ENCODE measurements at regions not wholly inside any gene's neighbourhood (a gene's known extent, or its start where the extent isn't known, plus 50 kb on each side); places are given as distances from the start of the nearest gene placed in this dataset.

DNA sequence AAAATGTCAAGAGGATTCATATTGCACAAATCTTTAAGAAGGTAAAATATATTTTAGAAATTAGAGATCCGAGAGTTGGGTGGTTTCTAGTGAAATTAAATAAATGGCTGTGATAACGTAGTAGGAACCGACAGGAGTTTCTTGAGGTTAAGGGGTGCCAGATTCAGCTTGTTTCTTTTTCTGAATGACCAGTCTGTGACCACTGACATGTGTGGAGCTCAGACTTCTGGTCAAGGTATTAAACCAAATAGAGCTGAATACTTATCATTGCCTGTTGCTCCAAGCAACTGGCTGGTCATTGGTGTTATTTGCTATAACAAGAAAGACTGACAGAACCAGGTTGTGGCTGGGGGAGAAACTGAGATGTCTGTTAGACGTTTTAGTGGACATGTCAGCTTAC is 408.2 kb upstream of the HS6ST1 start:
- no peak for DNase-seq (ENCODE audit: low spot score)

DNA sequence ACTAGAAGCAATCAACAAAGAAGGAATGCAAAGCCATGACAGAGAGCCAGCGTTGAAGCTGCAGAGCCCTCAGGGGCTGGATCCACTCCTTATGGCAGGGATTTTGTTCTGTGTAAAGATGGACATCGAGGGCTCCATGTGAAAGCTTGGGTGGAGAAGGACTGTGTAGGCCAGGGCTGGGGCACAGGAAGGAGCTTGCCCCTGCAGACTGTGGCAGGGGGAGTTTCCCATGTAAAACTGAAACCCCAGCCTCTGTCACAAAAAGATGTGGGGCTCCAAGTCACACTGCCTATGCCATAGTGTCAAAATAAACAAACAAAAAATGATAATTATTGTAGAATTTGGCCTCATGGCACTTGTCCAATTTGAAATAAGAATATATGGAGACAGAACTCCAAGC is 408.7 kb upstream of the HS6ST1 start:
- peak; percentile 22 for DNase-seq (ENCODE audit: low spot score)

DNA sequence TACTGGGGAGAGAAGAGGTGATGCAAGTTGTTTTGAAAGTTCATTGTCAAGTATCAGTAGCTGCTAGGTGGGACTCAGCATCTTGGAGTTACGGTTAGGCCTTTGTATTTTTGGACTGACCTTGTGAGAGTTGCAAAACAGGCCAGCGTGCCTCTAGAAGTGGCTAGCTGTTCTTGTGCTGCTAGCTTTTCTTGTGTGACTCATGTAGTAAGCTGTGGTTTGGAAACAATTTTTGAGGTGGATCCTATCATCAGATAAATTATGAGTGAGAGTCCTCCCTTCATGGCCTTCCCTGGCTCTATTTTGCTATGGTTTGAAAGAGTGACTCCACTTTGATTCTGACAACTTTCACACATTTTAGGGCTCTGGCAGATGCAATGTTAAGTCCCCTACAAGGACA is 409.2 kb upstream of the HS6ST1 start:
- peak; percentile 44 for DNase-seq (ENCODE audit: low spot score)

DNA sequence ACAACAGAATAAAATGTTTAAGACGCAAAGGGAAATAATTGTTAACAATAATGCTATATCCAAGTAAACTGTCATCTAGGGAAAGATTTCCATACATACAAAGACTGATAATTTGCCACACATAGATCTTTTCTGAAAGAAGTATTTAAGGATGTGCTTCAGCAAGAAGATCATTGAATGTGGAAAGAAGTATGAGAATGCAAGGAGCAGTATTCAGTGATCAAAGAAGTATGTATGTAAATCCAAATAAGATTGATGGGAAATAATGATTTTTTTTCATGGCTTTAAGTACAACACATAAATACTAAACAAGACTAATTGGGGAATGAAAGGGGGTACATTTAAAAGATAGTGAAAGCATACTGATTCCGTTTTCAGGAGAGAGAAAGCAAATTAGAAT is 410.4 kb upstream of the HS6ST1 start:
- DNase-seq (ENCODE audit: low spot score) = no peak

DNA sequence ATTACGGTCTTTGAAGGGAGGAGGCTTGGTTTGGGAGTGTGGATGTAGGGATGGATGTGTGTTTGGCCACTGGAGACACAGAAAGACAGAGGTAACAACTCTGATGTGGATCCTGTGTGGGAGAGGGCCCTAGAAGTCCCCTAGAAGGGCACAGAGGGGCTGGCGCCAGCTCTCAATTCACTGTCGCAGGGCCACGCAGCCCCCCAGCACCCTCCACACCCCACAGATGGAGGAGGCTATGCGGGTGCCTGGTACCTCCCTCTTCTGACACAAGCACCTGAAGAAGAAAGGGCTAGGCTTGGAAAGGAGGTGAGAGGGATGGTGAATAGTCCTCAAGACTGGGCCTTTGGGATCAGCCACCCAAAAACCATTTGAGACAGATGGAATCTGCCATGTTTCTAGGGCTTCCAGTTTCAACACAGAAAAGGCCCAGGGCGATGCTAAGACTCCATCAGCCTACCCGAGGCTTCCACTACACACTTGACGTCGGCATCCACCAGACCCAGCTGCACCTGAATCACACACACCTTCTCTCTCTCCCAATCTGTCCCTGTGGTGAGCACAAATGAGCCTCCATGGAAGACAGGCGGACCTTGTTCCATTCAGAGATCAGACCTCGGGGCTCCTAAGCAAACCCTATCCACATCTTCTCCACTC is 413.5 kb upstream of the HS6ST1 start:
- DNase-seq (ENCODE audit: low spot score) = no peak

DNA sequence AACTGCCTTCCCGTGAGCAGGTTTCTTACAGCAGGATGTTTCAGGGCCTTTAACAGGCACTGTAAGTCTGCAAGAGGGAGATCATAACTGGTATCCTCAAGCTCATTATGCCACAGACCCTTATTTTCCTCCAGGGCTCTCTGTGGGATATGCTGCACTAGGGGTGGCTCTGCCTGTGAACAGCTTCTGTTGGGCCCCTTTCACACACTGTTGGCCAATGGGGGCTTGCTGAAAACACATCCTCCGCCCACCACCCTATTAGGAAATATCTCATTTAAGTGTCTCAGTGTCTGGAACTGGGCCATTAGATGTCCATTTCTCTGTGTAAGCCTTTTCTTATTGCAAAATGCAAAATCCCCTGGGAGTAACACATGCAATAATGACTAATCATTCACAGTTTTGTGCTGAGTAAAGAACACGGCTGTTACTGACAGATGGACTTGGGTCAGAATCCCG is 414.3 kb upstream of the HS6ST1 start:
- DNase-seq (ENCODE audit: low spot score) = no peak

DNA sequence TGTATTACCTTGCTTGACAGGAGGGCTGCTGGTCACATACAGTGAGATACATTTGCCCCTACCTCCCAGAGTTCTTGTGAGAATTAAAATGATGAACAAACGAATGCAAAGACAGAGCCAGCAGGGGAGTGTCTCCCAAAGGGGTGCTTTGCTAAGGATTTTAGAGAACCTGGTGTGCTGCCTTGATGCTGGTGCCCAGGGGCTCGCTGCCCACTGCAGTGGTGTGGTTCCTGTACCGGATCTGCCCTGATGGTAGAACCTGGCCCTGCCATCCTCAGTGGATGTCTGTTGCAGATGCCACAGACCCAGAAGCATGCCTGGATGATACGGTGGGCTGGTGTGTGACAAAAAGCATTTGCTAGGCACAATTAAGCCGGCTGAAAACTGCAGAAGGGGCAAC is 414.8 kb upstream of the HS6ST1 start:
- DNase-seq (ENCODE audit: low spot score) = no peak

DNA sequence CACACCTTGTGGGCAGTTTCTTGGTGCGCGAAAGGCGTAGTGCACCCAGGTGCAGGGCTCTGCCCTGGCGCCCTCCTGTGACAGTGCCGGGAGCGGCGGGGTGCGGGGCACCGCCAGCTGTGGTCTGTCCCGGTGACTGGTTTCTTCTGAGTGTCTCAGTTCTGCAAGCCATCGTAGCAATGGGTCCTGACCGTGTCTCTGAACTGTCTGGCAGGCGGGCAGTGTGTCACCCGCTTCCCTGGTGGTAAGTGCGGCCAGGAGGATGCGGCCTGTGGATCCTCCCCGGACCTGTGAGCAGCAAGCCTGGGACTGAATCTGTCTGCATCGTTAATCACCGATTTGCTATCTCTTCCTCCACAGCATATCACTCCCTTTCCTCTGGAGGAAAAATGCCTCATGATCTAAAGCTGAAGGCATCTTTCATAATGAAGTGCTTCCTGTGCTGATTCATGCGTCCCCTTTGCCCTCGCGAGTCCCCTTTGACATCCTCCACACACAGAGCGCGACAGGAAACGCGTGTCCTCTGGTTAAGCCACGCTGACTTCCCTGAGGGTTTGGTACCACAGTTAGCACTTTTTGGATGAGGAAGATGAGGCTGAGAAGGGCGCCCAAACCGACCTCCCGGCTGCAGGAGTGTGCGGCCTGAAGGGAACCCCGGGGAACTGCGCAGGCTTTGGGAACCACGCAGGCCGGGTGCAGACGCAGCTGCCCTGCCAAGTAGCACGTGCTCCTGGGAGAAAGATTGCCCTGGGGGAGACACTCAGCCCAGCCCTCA is 416.0 kb upstream of the HS6ST1 start:
- peak; percentile 31 for DNase-seq (ENCODE audit: low spot score)

DNA sequence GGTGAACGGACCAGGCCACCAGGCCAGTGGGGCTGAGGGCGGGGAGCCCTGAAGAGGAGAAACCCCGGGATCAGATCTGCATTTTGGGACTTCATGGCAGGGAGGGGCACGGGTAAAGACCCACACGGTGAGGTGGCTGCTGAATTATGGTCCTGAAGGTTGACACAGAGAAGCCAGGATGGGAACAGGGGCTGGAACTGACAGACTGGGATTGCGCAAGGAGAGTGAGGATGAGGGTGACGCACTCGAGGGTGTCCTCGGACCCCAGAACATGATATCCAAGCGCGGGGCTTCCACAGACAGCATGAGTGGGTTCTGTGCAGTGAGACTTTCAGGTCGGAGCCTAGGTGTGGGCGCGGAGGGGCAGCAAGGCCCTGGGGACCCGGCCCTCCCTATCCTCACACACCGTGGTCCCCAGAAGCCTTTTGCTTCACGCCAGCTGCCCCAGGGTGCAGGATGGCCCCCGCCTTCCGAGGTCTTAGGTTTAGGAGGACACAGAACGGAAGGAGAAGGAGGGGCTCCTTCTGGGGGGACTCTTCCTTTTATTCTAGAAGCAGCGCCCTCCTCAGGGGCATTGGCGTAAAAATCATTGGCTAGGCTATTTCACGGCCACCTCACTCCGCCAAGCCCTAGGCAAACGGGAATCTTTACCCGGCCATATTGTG is 416.8 kb upstream of the HS6ST1 start:
- no peak for DNase-seq (ENCODE audit: low spot score)

DNA sequence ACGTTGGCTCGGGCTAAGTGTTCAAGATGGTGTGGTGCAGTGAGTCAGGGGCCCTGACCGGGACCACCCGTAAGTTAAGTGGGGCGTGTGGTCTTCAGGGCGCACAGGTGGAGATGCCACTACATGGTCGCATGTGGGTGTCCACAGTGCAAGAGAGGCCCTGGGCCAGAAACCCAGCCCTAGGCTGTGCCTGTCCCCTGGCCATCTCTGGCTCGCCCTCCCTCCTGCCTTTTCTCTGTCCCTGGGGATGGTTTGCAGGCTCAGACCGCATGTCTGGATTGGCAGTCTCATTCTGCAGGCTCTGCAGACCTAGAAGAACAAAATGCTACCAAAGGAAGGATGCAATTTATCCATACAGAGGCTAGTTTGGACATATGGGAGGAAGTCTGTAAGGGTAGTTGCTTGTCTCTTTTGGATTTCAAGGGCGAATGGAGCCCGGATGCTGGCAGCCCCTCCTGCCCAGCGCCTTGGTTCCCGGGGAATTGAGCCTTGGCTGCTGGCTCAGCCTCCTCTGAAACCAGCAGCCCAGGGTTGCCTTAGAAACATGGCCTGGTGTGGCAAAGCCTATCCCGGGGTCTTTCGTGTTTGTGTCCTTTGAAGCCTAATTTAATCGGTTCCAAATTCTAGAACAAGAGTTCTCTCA is 417.5 kb upstream of the HS6ST1 start:
- DNase-seq (ENCODE audit: low spot score) = no peak

DNA sequence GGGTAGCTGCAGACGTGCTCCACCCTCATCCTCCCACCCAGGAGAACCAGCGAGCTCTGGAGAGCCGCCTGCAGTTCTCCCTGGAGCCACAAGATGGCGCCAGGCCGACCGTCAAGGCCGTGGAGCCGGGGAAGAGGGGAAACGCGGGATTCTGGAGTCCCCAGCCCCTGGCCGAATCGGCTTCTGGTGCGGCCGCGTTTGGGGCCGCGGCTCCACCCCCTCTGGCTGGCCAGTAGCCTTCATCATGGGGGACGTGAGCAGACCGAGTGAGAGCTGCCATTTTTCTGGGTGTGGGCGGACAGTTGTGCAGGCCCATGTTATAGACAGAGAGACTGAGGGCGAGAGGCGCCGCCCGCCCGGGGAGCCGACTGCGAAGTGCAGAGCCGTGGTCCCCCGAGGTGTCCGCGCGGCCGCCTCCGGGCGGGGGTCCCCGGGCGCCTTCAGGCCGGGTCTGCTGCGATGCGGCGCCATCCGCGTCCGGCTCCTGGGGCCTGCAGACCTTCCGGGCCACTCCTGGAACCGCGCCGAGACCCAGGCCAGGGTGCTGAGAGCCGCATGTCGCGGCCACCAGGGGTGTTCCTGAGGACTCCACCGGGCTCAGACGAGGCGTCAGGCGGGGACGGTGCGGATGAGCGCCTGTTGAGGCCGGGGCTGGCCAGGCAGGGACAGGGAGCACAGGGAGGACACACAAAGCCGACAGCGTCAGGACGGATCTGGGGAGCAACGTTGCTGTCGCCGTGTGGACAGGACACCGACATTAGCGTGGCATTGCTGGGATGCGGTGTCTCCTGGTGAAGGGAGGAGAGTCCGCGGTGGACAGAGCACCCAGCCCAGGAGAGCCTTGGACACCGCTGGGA is 418.2 kb upstream of the HS6ST1 start:
- peak; percentile 71 for DNase-seq (ENCODE audit: low spot score)

DNA sequence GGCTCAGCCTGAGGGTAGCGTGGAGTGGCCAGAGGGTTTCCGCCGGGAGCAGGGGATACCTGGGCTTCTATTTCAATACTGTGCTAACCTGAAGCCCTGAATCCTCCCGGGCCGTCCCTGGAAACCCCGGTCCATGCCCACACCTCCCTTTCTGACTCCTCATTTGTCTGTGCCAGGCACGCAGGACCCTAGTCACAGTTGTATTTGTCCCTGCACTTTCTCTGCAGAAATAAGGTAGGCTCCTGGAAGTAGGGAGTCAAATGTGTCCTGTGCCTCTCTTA is 418.8 kb upstream of the HS6ST1 start:
- no peak for DNase-seq (ENCODE audit: low spot score)

DNA sequence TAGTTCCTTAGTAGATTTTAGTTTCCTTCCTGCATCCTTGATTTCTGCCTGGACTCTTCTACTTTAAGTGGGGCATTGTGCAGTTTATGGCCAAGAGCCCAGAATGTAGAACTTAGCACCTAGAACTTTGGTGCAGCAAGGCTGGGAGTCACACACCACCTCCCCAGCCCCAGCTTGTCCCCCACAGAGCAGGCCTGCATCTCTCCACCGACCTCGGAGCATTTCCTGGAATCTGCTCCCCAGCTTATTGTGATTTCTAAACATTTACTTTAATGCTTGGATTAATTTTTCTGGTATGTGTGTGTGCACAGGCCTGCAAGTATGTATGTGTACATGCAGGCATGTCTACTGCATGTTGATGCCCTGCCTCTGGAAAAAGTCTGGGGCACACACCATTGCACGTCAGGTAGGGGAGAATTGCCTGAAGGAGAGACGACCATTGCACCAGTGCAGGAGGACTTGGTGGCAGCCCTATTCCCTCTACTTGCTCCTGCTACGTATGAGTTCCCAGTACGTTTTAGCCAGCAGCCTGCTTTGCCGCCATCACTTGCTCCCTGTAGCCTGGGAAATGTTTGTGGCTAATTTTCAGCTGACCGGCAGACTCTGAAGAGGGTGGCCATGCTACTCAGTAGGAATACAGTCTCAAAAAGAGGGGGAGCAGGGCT is 419.9 kb upstream of the HS6ST1 start:
- DNase-seq (ENCODE audit: low spot score) = no peak

DNA sequence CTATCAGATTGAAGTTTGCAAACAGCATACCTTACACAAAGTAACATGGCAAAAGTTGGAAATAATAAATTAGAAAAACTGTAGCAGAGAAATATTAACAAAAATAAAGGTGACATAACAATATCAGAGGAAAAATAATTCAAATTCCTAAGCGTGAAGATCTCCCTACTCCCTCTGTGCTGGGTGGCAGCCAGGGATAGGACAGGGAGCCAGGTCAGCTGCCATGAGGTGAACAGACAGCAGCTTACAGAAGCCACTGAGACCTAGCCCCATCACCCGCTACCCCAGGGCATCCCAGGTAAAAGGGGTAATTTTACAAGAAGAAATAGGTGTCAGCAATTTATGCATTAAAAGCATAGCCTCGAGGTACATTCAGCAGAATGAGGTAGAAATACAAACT is 423.8 kb upstream of the HS6ST1 start:
- no peak for DNase-seq (ENCODE audit: low spot score)

DNA sequence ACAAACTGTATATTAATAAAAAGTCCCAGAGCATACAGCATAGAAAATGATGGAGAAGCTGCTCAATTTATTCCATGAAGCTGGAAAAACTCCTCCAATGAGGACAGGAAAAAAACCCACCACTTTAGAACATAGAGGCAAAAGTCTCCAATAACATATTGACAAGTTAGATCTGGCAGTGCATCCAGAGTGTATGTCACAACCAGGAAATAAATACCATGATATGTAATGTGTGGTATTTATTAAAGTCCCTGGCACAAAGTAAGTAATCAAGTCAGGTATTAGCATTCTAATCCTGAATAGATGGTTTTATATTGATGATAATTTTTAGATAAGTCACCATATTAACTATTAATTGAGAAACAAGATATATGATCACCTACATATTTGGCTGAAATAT is 427.3 kb upstream of the HS6ST1 start:
- DNase-seq (ENCODE audit: low spot score) = no peak

DNA sequence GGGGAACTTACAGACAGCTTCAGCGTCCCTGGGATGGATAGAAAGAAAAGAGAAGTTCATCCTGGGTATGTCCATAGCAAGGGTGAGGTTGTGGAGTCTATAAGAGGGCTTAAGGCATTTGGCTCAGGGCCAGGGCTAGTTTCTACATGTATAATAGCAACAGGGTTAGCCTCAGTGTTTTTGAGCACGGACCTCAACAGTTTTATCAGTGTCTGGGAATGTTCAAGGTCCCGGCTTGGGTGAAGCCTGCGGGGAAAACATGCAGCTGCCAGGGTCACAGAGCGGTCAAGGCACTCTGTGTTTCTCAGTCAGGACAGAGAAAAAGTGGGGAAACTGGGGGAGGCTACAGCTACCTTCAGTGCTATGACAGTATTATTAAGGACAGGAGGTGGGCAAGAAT is 427.7 kb upstream of the HS6ST1 start:
- no peak for DNase-seq (ENCODE audit: low spot score)

DNA sequence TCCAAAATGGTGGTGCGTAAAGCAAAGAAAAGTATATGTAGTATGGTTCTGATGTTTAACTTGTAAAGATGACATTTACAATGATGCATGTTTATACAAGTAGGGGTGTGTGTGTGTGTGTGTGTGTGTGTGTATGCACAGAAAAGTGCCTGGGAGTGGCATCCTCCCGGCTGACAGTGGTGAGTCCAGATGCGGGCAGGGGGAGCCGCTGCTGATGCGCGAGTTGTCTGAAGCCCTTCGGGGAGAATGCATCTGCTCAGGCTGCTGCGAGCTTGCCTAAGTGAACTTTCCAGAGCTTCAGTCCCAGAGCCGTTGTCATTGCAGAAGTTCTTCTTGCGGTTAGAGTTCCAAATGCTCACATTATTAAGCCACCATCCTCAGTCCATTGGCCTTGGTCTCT is 429.7 kb upstream of the HS6ST1 start:
- no peak for DNase-seq (ENCODE audit: low spot score)

DNA sequence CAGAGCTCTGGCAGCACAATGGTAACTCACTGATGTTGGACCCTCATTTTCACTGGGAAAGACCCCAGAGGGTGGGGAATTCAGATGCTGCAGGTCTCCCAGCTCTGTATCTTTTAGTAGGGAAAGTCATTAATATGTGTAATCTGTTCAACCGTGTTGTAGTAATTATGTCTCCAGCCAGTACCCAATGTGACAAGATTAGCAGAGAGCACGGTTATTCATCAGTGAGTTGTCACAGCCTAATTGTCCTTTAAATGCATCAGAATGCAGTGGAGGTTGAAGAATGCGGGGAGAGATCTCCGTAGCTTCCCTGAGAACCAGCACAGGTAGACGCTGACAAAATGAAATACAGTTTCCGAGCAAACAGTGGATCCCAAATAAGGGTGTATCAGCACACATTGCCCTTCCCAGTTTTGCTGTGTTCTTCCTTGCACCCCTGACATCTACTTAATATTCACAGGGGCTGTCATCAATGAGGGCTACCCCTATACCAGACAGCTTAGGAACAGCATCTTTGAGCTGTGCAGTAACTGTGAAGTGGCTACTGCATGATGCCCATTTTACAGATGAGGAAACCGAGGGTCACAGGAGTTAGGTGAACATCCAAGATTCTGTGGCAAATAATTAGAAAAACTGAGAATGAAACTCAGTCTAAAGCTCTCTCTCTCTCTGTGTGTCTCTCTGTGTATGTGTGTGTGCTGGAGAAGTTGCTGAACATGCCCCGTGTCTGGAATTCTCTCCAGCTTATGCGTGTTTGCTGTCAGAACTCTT is 430.4 kb upstream of the HS6ST1 start:
- no peak for DNase-seq (ENCODE audit: low spot score)

DNA sequence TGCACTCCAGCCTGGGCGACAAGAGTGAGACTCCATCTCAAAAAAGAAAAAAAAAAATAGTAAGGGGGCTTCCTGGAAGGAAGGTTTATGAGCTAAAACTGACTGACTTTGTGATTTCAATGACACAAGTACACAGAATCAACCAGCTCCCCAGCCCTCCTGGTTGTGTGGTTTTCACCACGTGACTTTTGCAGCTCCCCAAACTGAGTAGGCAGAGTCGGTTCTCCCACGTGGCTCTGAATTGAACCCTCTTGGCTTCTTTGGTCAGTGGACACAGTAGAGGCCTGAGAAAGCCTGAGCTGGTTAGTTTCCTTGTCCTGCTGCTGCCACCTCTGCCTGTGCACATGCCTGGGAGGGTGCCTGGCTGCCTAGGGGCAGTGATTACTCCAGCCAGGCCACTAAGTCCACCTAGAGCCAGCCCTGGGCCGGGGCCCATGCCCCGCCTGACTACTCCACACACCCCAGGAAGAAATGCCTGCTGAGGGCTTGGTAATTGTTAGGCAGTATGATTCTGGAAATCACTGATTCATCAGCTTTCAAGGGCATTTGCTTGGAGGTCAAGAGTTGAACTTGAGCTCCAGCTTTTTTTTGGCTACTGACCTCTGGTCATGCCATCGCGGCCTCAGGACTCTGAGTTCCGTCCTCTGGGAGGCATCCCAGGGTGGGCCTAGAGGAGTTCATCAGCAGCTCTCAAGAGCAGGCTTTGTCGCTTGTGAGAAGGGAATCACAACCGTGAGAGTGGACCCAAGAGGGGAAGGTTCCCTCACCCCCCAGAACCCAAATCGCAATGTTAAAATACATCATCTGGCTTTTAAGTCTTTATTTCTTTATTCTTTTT is 431.9 kb upstream of the HS6ST1 start:
- no peak for DNase-seq (ENCODE audit: low spot score)

DNA sequence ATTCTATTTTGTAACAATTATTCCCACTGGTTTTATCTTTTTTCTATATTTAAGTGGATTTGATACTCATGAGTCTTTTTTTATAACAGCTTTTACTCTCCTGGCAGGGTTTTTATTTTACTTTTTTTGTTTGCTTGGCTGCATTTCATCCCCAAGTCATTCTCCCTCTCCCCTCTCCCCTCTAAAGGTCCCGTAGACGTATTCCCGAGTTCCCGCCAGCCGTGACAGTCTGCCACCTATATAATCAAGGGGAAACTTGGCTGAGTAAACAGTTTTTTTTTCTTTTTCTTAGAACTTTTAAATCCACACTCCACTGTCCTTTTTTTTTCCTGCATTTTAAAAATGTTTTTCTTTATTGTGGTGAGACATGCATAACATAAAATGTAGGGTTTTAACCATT is 433.1 kb upstream of the HS6ST1 start:
- no peak for DNase-seq (ENCODE audit: low spot score)

Data from activated CD4-positive, alpha-beta T cell treated with anti-CD3 and anti-CD28 coated beads, Interleukin-2, Interleukin-4, amounts not matched to agents 100 ng/mL and 50 ng/mL, durations not matched to agents 16 hours and 8 hours (primary cell).